ENCODE measurements at regions not wholly inside any gene's neighbourhood (a gene's known extent, or its start where the extent isn't known, plus 50 kb on each side); places are given as distances from the start of the nearest gene placed in this dataset.

DNA sequence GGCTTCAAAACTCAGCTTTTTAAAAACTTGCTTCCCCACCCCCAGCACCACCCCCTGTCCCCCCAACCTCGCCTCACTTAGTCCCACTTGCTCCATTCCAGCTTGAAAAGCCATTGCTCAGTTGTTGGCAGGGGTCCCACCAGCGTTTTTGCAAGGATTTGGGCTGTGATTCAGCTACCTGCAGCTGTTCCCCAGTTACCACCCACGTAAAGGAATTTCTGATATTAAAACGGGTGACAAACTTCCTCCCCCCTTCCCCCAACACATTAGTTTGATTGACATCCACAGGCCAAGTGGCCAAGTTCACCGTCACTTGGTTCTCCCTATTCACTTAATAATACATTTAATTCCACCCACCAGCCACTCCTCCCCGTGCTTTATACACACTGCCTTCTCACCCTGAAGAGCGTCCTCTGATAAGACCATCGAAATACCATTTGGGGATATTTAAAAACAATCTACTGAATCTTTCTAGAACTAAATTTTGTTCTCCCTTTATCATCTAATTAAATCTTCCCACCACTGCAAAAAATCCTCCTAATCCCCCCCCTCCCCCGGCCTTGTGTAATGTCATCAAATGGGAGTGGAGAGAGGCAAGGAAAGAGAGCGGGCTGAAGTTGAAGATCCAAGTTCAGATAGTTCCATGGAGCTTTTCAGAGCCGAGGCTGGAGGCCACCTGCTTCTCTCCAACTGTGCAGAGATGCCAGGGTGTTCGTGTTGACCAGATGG lies 55.1 kb downstream of the SOX9 start:
- Histone ChIP-seq H3K9me3 (ENCODE audit: control insufficient read depth, insufficient read depth, low read length) (no peaks in the 10 kb centered on the region), H3K4me3 (ENCODE audit: low read depth, low read length) (no peak overlapping the region), H3K36me3 (ENCODE audit: control insufficient read depth, insufficient read depth, low read length) (no peaks in the 10 kb centered on the region), H3K4me1 (ENCODE audit: control insufficient read depth, insufficient read depth, low read length) (peaks cover 39% of the 10 kb centered on the region), H3K27me3 (ENCODE audit: control insufficient read depth, insufficient read depth, low read length) (no peaks in the 10 kb centered on the region), H3K27ac (ENCODE audit: low read depth, low read length) (no peak overlapping the region)
- WGBS (ENCODE audit: insufficient coverage): 33% methylated on average over 8 of the region's 12 CpGs
- DNase-seq (ENCODE audit: low read depth in 4 of 6, low spot score in 6 of 6): peak in 2 of 6 donors; percentile 64 to 68

DNA sequence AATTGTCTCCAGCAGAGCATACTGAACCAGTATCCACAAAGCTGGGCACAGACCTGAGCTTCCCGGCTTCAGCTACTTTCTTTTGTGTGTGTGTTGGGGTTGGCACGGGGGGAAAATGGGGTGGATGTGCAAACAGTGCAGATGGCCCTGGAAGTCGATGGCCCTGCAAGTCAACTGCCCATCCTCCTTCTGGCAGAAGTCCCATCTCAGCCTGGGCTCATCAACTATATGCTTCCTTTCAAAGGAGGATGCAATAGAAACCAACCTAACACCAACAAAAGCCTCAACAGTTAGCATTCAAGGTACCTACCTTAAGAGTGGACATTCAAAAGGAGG lies 55.7 kb downstream of the SOX9 start:
- no CpG with 5 or more reads among the region's 3 CpGs for WGBS (ENCODE audit: insufficient coverage)
- Histone ChIP-seq H3K36me3 (ENCODE audit: control insufficient read depth, insufficient read depth, low read length) (no peaks in the 10 kb centered on the region), H3K27ac (ENCODE audit: low read depth, low read length) (no peak overlapping the region), H3K4me1 (ENCODE audit: control insufficient read depth, insufficient read depth, low read length) (peaks cover 36% of the 10 kb centered on the region), H3K4me3 (ENCODE audit: low read depth, low read length) (no peak overlapping the region), H3K27me3 (ENCODE audit: control insufficient read depth, insufficient read depth, low read length) (no peaks in the 10 kb centered on the region), H3K9me3 (ENCODE audit: control insufficient read depth, insufficient read depth, low read length) (no peaks in the 10 kb centered on the region)
- DNase-seq (ENCODE audit: low read depth in 4 of 6, low spot score in 6 of 6): peak in 2 of 6 donors; percentile 21 to 43

DNA sequence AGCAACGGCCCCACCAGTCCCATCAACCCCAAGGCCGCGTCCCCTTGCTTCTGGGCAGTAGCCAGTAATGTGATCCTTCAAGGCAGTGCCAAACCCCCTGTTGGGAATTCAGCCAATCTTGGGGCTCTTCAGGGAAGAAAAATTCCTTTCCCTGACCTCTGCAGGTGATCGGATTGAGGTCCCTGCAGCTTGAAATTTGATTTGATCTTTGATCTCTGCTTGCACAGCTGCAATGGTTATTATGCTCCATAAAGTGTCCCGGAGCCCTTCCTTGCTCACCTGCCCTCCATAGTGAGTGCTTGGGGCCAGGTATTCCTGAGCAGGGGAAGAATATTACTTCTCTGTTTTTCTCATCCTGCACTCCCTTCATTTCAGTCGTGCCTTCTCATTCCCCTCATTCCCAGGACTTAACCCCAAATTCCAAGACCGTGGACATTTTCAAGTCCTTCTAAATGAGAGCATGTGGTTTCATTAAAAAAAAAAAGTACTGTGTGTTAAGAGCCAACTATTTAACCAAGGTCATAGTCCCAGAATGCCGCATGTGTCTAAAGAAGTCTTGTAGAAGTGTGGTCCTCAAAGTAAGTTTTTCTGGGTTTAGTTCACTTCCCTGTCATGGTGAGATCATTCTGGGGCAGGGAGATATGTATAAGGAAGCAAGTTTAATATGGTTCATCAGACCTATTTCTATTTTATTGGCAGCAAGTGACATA lies 56.3 kb downstream of the SOX9 start:
- no peaks in the 10 kb centered on the region for H3K9me3 ChIP-seq (ENCODE audit: control insufficient read depth, insufficient read depth, low read length)
- H3K4me3 ChIP-seq (ENCODE audit: low read depth, low read length): no peak overlapping the region
- DNase-seq (ENCODE audit: low read depth in 4 of 6, low spot score in 6 of 6): peak in 1 of 6 donors; percentile 29
- H3K4me1 ChIP-seq (ENCODE audit: control insufficient read depth, insufficient read depth, low read length): peaks cover 30% of the 10 kb centered on the region
- no peaks in the 10 kb centered on the region for H3K27me3 ChIP-seq (ENCODE audit: control insufficient read depth, insufficient read depth, low read length)
- WGBS (ENCODE audit: insufficient coverage): 35% methylated on average over 4 of the region's 8 CpGs
- no peak overlapping the region for H3K27ac ChIP-seq (ENCODE audit: low read depth, low read length)
- H3K36me3 ChIP-seq (ENCODE audit: control insufficient read depth, insufficient read depth, low read length): no peaks in the 10 kb centered on the region

DNA sequence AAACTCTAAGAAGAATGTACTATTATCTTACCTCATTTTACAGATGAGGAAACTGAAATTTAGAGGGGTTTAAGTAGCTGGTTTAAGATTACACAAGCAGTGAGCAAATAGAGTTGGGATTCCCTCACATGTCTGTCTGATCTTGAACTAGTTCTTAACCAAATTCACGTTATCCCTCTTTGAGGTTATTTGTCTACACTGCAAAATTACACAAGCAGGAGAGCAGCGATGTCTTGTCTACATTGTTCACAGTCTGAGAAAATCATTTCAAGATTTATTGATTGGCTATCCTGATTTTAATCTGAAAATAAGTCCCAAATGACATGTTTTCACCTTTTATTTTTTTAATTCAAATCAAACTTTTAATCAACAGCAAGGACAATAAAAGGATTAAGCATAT lies 56.9 kb downstream of the SOX9 start:
- no peaks in the 10 kb centered on the region for H3K27me3 ChIP-seq (ENCODE audit: control insufficient read depth, insufficient read depth, low read length)
- H3K36me3 ChIP-seq (ENCODE audit: control insufficient read depth, insufficient read depth, low read length): no peaks in the 10 kb centered on the region
- H3K9me3 ChIP-seq (ENCODE audit: control insufficient read depth, insufficient read depth, low read length): no peaks in the 10 kb centered on the region
- no peak for DNase-seq (ENCODE audit: low read depth in 4 of 6, low spot score in 6 of 6)
- WGBS (ENCODE audit: insufficient coverage): no CpG with 5 or more reads among the region's 2 CpGs
- no peak overlapping the region for H3K27ac ChIP-seq (ENCODE audit: low read depth, low read length)
- H3K4me1 ChIP-seq (ENCODE audit: control insufficient read depth, insufficient read depth, low read length): peaks cover 31% of the 10 kb centered on the region
- H3K4me3 ChIP-seq (ENCODE audit: low read depth, low read length): no peak overlapping the region

DNA sequence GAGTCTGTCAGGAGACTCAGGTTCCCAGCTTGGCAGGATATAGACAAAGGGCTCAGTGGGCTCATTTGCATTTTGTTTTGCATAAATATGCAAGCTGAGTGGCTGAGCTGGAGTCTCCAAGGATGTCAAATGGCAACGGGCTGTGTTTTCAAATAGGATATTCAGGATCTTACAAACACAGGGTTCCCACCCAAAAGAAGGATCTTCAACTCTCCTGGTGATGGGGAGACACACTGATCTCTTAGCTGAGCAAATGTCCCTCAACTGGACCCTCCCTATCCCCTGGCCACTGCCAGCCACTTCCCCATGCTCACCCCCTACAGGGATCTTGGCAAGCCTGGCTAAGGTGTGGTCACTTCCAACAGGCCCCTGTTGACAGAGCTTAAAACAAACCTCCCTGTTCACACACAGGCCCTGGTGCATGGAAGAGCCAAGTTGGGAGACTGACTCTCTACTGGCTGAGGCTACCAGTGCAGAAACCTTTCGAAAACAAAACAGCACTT lies 61.6 kb downstream of the SOX9 start:
- peak in 2 of 6 donors; percentile 58 to 73 for DNase-seq (ENCODE audit: low read depth in 4 of 6, low spot score in 6 of 6)
- 25% methylated on average over 2 of the region's 2 CpGs for WGBS (ENCODE audit: insufficient coverage)
- no peaks in the 10 kb centered on the region for H3K36me3 ChIP-seq (ENCODE audit: control insufficient read depth, insufficient read depth, low read length)
- H3K9me3 ChIP-seq (ENCODE audit: control insufficient read depth, insufficient read depth, low read length): no peaks in the 10 kb centered on the region
- H3K4me1 ChIP-seq (ENCODE audit: control insufficient read depth, insufficient read depth, low read length): peaks cover 13% of the 10 kb centered on the region
- peak overlapping the region; percentile 57 for H3K27ac ChIP-seq (ENCODE audit: low read depth, low read length)
- H3K27me3 ChIP-seq (ENCODE audit: control insufficient read depth, insufficient read depth, low read length): no peaks in the 10 kb centered on the region
- H3K4me3 ChIP-seq (ENCODE audit: low read depth, low read length): no peak overlapping the region

DNA sequence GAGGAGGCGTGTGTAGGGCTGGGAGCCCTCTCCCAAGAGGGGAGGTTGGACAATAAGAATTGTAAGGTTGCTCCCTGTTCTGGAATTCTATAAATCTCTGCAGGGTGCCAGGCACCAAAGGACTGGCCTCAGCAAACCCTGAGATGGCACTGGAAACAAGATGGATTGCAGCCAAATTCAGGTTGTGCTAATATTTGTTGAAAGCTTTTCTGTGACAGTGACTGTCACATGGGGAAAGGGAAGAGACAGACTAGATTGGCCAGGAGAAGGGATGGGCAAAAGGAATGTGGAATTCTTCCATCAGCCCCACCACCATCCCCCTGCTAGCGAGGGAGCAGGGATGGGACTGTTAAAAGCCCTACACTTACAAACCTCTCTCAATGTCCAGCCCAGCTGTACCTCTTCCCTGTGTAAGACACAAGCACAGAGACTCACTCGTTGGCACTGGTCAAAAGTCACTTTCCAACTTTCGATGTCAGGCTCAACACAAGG lies 62.4 kb downstream of the SOX9 start:
- Histone ChIP-seq H3K9me3 (ENCODE audit: control insufficient read depth, insufficient read depth, low read length) (no peaks in the 10 kb centered on the region), H3K4me3 (ENCODE audit: low read depth, low read length) (no peak overlapping the region), H3K27me3 (ENCODE audit: control insufficient read depth, insufficient read depth, low read length) (no peaks in the 10 kb centered on the region), H3K4me1 (ENCODE audit: control insufficient read depth, insufficient read depth, low read length) (peaks cover 17% of the 10 kb centered on the region), H3K27ac (ENCODE audit: low read depth, low read length) (peak overlapping the region; percentile 57), H3K36me3 (ENCODE audit: control insufficient read depth, insufficient read depth, low read length) (no peaks in the 10 kb centered on the region)
- 74% methylated on average over 3 of the region's 4 CpGs for WGBS (ENCODE audit: insufficient coverage)
- DNase-seq (ENCODE audit: low read depth in 4 of 6, low spot score in 6 of 6): no peak

DNA sequence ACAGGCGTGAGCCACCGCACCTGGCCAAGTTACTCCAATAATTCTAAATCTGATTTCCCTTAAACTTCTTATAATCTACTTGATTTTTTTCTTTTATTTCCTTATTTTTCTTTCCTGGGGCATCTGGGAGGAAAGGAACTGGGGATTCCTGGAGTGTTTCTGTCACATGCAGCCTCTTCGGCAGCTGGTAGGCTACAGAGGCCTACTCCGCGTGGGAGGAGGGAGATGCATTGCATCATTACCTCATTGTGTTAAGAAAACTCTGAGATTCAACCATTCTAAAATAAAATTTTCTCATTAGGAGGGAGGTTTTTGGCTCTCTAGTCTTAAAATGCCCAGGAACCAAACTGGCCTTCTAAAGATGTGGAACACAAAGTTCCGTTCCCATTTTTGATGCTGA lies 64.0 kb downstream of the SOX9 start:
- WGBS (ENCODE audit: insufficient coverage): no CpG with 5 or more reads among the region's 6 CpGs
- no peaks in the 10 kb centered on the region for H3K9me3 ChIP-seq (ENCODE audit: control insufficient read depth, insufficient read depth, low read length)
- peaks cover 17% of the 10 kb centered on the region for H3K4me1 ChIP-seq (ENCODE audit: control insufficient read depth, insufficient read depth, low read length)
- no peaks in the 10 kb centered on the region for H3K27me3 ChIP-seq (ENCODE audit: control insufficient read depth, insufficient read depth, low read length)
- no peak overlapping the region for H3K4me3 ChIP-seq (ENCODE audit: low read depth, low read length)
- no peak overlapping the region for H3K27ac ChIP-seq (ENCODE audit: low read depth, low read length)
- no peak for DNase-seq (ENCODE audit: low read depth in 4 of 6, low spot score in 6 of 6)
- no peaks in the 10 kb centered on the region for H3K36me3 ChIP-seq (ENCODE audit: control insufficient read depth, insufficient read depth, low read length)

DNA sequence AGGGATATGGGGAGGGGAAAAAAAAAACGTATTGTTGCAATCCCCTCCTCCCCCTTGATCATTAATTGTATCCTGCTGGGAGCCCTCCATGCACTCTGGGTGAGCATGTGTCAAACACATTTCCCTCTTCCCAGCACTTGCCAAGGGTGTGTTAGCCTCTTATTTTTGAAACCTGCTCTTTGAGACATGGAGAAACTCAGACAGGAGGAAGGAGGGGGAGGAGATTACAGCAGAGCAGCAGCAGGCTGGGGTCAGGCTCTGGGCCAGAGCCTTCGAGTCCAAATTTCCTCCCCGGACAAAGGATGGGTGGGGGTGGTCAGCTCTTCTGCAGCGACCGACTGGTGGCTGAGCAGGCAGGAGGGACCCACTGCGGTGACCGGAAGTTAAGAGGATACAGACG lies 64.7 kb downstream of the SOX9 start:
- 0% methylated on average over 1 of the region's 8 CpGs for WGBS (ENCODE audit: insufficient coverage)
- H3K27me3 ChIP-seq (ENCODE audit: control insufficient read depth, insufficient read depth, low read length): no peaks in the 10 kb centered on the region
- no peak overlapping the region for H3K4me3 ChIP-seq (ENCODE audit: low read depth, low read length)
- peaks cover 17% of the 10 kb centered on the region for H3K4me1 ChIP-seq (ENCODE audit: control insufficient read depth, insufficient read depth, low read length)
- H3K27ac ChIP-seq (ENCODE audit: low read depth, low read length): no peak overlapping the region
- no peaks in the 10 kb centered on the region for H3K36me3 ChIP-seq (ENCODE audit: control insufficient read depth, insufficient read depth, low read length)
- DNase-seq (ENCODE audit: low read depth in 4 of 6, low spot score in 6 of 6): peak in 1 of 6 donors; percentile 48
- no peaks in the 10 kb centered on the region for H3K9me3 ChIP-seq (ENCODE audit: control insufficient read depth, insufficient read depth, low read length)

DNA sequence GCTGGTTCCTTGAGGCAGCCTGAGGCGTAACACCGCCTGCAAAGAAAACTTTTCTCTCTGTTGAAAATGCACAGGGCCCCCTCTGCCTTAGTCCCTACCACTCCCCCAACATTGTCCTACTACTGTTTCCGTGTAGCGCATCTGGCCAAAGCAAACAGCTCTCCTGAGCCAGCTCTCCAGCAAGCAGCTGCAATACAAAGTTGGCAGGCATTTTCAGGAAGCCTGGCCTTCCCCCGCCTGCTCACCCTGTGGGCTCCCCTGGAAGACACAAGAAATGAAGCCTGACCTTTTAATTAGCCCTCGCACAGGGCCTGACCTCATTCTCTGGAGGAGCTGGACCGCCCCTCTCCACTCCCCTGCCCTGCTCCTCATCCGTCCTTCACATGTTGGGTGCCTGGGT lies 66.7 kb downstream of the SOX9 start:
- DNase-seq (ENCODE audit: low read depth in 4 of 6, low spot score in 6 of 6): peak in 2 of 6 donors; percentile 27 to 79
- Histone ChIP-seq H3K4me1 (ENCODE audit: control insufficient read depth, insufficient read depth, low read length) (peaks cover 16% of the 10 kb centered on the region), H3K9me3 (ENCODE audit: control insufficient read depth, insufficient read depth, low read length) (no peaks in the 10 kb centered on the region), H3K36me3 (ENCODE audit: control insufficient read depth, insufficient read depth, low read length) (no peaks in the 10 kb centered on the region), H3K4me3 (ENCODE audit: low read depth, low read length) (no peak overlapping the region), H3K27me3 (ENCODE audit: control insufficient read depth, insufficient read depth, low read length) (no peaks in the 10 kb centered on the region), H3K27ac (ENCODE audit: low read depth, low read length) (no peak overlapping the region)
- WGBS (ENCODE audit: insufficient coverage): 36% methylated on average over 6 of the region's 8 CpGs

DNA sequence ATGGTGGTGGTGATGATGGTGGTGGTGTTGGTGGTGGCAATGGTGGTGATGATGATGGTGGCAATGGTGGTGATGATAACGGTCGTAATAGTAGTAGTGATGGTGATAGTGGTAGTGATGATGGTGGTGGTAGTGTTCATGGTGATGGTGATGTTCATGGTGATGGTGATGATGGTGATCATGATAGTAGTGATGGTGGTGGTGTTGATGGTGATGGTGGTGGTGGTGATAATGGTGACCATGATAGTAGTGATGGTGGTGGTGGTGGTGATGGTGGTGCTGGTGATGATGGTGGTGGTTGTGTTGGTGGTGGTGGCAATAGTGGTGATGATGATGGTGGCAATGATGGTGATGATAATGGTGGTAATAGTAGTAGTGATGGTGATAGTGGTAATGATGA lies 68.0 kb downstream of the SOX9 start:
- Histone ChIP-seq H3K27ac (ENCODE audit: low read depth, low read length) (no peak overlapping the region), H3K27me3 (ENCODE audit: control insufficient read depth, insufficient read depth, low read length) (no peaks in the 10 kb centered on the region), H3K4me3 (ENCODE audit: low read depth, low read length) (no peak overlapping the region), H3K9me3 (ENCODE audit: control insufficient read depth, insufficient read depth, low read length) (no peaks in the 10 kb centered on the region), H3K4me1 (ENCODE audit: control insufficient read depth, insufficient read depth, low read length) (peaks cover 9% of the 10 kb centered on the region), H3K36me3 (ENCODE audit: control insufficient read depth, insufficient read depth, low read length) (no peaks in the 10 kb centered on the region)
- 100% methylated on average over 2 of the region's 2 CpGs for WGBS (ENCODE audit: insufficient coverage)
- no peak for DNase-seq (ENCODE audit: low read depth in 4 of 6, low spot score in 6 of 6)
